ENCODE measurements at regions not wholly inside any gene's neighbourhood (a gene's known extent, or its start where the extent isn't known, plus 50 kb on each side); places are given as distances from the start of the nearest gene placed in this dataset.
"Not testable (repeated sequence)": the region's sequence is repeated elsewhere in the genome, so short reads cannot be mapped to it uniquely, and the experiment has no call there.

DNA sequence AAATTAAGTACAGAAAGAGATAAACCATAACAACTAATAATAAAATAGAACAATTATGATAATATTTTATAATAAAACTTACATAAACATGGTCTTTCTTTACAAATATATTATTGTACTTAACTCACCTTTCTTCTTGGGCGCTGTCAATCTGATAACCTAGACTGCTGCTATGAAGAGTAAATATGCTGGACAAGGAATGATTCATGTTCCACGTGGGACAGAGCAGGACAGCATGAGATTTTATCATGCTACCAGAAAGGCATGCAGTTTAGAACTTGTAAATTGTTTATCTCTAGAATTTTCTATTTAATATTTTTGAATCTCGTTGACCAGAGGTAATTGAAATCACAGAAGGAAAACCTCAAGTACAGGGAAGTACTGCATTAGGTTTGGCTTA is 210.7 kb downstream of the ANKRD30B start:
- H3K4me1 Mint-ChIP-seq: no peaks in the 10 kb centered on the region
- no peak overlapping the region for H3K4me3 Mint-ChIP-seq
- DNase-seq: no peak
- H3K36me3 Mint-ChIP-seq (ENCODE audit: low read depth): no peaks in the 10 kb centered on the region
- peaks cover 2% of the 10 kb centered on the region for H3K9me3 Mint-ChIP-seq
- H3K27ac Mint-ChIP-seq: no peak overlapping the region
- no peaks in the 10 kb centered on the region for H3K27me3 Mint-ChIP-seq
- POLR2A ChIA-PET: no interaction called here
- CTCF ChIA-PET: no interaction called here

DNA sequence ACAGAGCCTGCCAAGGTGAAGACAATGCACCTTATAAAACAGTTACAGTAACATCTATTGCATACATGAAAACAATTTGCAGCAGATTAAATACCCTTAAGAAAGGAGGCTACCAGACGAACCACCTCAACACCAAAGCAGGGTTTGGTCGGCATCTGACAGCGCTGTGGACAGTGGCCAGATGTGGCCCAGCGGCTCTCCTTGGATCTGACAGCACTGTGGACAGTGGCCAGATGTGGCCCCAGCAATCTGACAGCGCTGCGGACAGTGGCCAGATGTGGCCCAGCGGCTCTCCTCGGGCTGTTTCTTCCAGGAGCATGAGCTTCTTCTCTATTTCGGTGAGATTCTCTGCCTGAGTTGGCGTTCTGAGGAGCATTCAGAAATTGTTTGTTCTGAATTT is 211.6 kb downstream of the ANKRD30B start:
- Mint-ChIP-seq H3K4me1 (no peaks in the 10 kb centered on the region), H3K36me3 (ENCODE audit: low read depth) (no peaks in the 10 kb centered on the region), H3K27ac (no peak overlapping the region), H3K4me3 (no peak overlapping the region), H3K9me3 (peaks cover 2% of the 10 kb centered on the region), H3K27me3 (no peaks in the 10 kb centered on the region)
- CTCF ChIA-PET: no interaction called here
- POLR2A ChIA-PET: no interaction called here
- no peak for DNase-seq

DNA sequence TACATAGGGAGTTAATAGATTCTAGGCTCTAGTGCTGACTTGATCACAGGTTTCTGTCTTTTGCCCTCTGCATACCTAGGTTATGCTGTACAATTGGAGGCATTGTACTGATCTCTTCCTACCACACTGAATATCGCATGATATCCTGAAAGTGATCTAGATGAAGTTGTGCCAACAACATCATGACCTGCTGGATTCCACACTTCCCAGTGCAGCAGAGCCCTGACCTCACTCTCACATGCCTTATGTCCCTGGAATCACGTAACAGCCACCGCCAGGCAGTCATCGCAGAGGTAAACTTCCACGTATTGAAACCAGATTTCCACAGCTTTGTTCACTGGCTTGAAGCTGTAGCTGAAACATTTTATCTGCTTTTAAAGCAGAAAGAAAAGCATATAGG is 214.0 kb downstream of the ANKRD30B start:
- no peak overlapping the region for H3K4me3 Mint-ChIP-seq
- no peaks in the 10 kb centered on the region for H3K27me3 Mint-ChIP-seq
- no peak for DNase-seq
- CTCF ChIA-PET: no interaction called here
- H3K27ac Mint-ChIP-seq: no peak overlapping the region
- POLR2A ChIA-PET: no interaction called here
- no peaks in the 10 kb centered on the region for H3K36me3 Mint-ChIP-seq (ENCODE audit: low read depth)
- H3K4me1 Mint-ChIP-seq: no peaks in the 10 kb centered on the region
- peaks cover 2% of the 10 kb centered on the region for H3K9me3 Mint-ChIP-seq

DNA sequence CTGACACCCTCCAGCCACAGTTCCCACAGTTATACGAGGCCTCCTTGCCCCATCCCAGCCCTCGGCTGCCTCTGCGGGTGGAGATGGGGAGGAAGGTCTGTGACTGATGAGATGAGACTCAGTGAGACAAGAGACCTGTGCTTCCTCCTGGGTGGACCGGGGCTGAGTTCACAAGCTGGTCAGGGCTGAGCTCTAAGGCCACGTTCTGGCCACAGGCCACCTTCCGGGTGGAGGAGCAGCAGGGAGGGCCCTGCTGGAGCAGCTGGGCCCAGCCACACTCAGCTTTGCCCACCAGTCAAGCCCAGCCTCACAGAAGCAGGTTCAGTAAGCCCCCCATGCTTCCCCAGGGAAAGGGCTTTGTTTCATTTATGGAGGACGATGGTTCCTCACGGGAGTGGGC is 214.7 kb downstream of the ANKRD30B start:
- Mint-ChIP-seq H3K4me1 (no peaks in the 10 kb centered on the region), H3K27me3 (no peaks in the 10 kb centered on the region), H3K4me3 (no peak overlapping the region), H3K36me3 (ENCODE audit: low read depth) (no peaks in the 10 kb centered on the region), H3K9me3 (peaks cover 2% of the 10 kb centered on the region), H3K27ac (no peak overlapping the region)
- ChIA-PET POLR2A (no interaction called here), CTCF (no interaction called here)
- DNase-seq: no peak

DNA sequence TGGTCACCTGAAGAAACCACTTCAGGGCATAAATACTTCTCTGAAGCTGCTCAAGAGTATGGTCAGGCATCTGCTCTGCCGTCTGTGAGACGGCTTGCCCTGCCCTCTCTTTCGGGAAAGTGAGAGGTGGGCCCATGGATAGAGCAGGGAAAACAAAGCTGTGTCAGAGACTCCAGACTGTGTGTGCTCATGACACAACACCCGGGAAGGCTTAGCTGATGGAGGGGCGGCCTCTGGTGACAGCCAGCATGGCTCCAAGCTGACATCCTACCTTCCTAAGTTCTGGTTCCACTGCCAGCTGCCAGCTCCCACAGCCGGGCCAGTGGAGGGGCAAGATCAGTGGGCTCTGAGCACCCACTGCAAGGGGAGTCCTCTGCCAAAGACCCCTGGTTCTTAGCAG is 215.3 kb downstream of the ANKRD30B start:
- no peaks in the 10 kb centered on the region for H3K27me3 Mint-ChIP-seq
- ChIA-PET CTCF (no interaction called here), POLR2A (no interaction called here)
- H3K4me1 Mint-ChIP-seq: no peaks in the 10 kb centered on the region
- DNase-seq: no peak
- no peaks in the 10 kb centered on the region for H3K36me3 Mint-ChIP-seq (ENCODE audit: low read depth)
- no peak overlapping the region for H3K4me3 Mint-ChIP-seq
- no peak overlapping the region for H3K27ac Mint-ChIP-seq
- H3K9me3 Mint-ChIP-seq: peaks cover 2% of the 10 kb centered on the region

DNA sequence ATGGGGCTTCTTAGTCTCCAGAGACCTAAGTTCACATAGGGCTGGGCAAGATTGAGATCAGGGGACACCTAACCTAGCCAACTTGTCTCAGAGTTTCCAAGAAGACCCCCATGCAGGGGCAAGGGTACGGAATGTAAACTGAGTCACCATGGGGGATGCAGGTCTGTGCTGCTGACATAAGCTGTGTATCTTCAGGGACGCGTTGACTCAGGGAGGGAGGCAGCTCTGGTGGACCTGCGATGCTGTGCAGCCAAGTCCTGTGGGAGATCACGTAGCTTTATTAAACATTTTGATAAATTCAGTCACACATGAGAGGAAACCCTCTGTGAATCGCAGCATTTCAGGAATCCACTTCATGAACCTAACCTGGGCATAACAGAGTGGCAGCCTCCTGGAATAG is 216.0 kb downstream of the ANKRD30B start:
- Mint-ChIP-seq H3K4me3 (no peak overlapping the region), H3K36me3 (ENCODE audit: low read depth) (no peaks in the 10 kb centered on the region)
- CTCF ChIA-PET: no interaction called here

DNA sequence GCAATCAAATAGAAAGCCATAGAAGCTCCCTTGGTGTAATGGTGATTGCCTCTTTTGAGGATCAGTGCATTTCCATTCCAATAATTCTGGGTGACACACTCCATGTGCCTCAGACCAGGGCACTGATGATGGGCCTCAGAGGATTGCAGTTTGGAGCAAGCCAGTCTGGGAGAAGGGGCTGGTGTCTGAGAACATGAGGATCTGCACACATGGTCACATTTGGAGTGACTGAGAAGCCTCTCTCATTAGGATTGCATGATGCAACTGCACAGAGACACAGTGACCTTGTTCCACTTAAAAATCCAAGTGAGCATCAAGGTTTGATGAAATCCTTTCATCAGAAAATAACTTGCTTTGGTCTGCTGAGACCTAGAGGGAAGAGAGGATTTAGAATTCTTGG is 216.4 kb downstream of the ANKRD30B start:
- peaks cover 2% of the 10 kb centered on the region for H3K9me3 Mint-ChIP-seq
- H3K27me3 Mint-ChIP-seq: no peaks in the 10 kb centered on the region
- H3K4me1 Mint-ChIP-seq: no peaks in the 10 kb centered on the region
- no peak overlapping the region for H3K4me3 Mint-ChIP-seq
- CTCF ChIA-PET: no interaction called here
- no peak for DNase-seq
- H3K27ac Mint-ChIP-seq: no peak overlapping the region
- H3K36me3 Mint-ChIP-seq (ENCODE audit: low read depth): no peaks in the 10 kb centered on the region
- POLR2A ChIA-PET: no interaction called here

More for the DNA sequence above, 216.0 kb downstream of the ANKRD30B start:
- no peak overlapping the region for H3K27ac Mint-ChIP-seq
- no peaks in the 10 kb centered on the region for H3K27me3 Mint-ChIP-seq
- H3K9me3 Mint-ChIP-seq: peaks cover 2% of the 10 kb centered on the region
- H3K4me1 Mint-ChIP-seq: no peaks in the 10 kb centered on the region
- no peak for DNase-seq
- POLR2A ChIA-PET: no interaction called here

DNA sequence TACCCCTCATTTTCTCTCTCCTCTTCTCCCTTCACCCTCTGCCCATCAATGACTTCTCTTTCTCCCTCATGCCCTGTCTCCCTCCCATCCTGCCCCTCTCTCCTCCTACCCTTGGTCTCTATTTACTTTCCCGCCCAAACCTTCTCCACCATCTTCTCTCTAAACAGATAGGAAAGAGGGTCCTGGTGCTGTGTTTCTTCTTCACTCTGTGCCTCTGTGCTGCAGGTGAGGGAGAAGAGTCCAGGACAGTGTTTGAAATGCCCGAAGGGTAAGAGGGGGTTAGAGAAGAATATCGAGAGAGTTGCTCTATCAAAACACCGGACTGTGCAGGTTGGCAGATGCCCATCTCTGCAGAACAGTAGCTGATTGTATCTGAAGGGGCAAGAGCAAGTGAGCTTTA is 217.0 kb downstream of the ANKRD30B start:
- DNase-seq; H3K27ac Mint-ChIP-seq; H3K36me3 Mint-ChIP-seq (ENCODE audit: low read depth); H3K4me1 Mint-ChIP-seq; H3K4me3 Mint-ChIP-seq; CTCF ChIA-PET; POLR2A ChIA-PET; H3K27me3 Mint-ChIP-seq; H3K9me3 Mint-ChIP-seq: not testable (repeated sequence)

DNA sequence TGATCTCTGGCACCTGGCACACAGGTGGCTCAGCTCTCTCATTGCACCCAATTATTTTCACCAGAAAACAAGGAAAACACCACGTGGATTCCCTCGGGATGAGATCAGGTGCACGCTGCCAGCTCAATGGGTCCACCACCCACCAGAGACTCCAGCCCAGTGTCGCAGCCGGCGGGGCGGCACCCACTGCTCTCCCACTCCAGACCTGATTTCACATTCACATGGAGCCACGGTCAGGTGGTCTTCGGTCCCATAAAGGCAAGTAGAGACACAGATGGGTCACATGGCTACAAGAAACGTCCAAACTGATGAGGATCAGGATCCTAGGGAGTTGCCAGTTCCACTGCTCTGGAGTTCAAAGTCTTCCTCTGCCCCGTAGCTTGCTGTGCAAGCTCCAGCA is 217.6 kb downstream of the ANKRD30B start:
- Mint-ChIP-seq H3K9me3 (no peaks in the 10 kb centered on the region), H3K27ac (no peak overlapping the region), H3K27me3 (no peaks in the 10 kb centered on the region), H3K4me3 (no peak overlapping the region), H3K36me3 (ENCODE audit: low read depth) (no peaks in the 10 kb centered on the region), H3K4me1 (no peaks in the 10 kb centered on the region)
- ChIA-PET CTCF (no interaction called here), POLR2A (no interaction called here)
- no peak for DNase-seq

DNA sequence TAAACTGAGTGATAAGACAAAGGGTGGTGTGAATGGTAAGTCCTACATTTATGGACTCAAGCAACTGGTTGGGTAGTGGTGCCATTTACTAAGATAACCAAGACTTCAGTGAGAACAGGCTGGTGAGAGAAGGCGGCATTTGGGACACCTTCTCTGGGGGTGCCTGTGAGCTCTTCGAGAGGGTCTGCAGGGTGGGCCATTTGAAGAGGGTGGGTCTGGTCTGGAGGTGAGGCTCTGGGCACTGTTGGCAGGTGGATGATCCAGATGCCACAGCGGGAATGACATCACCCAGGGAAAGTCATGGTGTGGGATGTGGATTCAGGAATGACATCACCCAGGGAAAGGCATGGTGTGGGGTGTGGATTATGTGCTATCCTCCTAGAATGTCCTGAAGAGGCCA is 219.3 kb downstream of the ANKRD30B start:
- H3K27me3 Mint-ChIP-seq; H3K27ac Mint-ChIP-seq; CTCF ChIA-PET; DNase-seq; POLR2A ChIA-PET; H3K4me3 Mint-ChIP-seq; H3K9me3 Mint-ChIP-seq; H3K36me3 Mint-ChIP-seq (ENCODE audit: low read depth); H3K4me1 Mint-ChIP-seq: not testable (repeated sequence)

DNA sequence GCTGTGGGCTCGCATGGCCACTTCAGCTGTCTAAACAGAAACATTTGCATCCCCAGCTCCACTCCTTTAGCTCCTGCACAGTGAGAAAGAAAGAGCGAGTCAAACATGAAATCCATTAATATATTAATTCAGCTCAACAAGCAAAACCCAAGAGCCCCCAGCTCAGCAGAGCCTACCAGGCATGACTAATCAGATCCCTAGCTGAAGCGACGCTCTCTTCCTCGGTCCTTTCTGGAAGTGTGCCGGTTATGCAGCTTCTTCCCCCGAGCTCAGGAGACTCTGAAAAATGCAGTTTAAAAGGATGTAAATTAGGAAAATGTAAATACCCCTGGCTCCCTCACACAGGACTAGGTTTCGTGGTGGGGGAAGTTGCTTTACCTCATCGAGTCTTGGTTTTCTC is 221.5 kb downstream of the ANKRD30B start:
- Mint-ChIP-seq H3K36me3 (ENCODE audit: low read depth) (no peaks in the 10 kb centered on the region), H3K27ac (no peak overlapping the region), H3K4me3 (no peak overlapping the region), H3K27me3 (no peaks in the 10 kb centered on the region), H3K4me1 (no peaks in the 10 kb centered on the region), H3K9me3 (no peaks in the 10 kb centered on the region)
- ChIA-PET CTCF (no interaction called here), POLR2A (no interaction called here)
- DNase-seq: no peak

DNA sequence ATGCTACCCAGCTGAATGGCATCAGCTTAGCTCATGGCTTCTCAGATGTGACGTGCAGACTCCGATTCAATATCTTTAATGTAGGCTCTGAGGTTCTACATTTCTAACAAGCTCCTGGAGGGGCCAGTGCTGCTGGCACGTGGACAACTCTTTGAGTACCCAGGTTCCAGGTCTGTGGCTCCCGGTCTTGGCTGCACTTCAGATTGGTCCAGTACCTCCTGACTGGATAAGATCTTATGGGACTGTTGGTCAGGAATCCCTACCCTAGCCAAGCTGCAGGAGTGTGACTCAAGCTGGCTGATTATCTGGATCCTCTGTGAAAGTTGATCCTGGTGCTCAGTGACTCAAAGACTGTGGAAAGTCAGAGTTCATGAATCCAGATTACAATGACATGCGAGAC is 222.1 kb downstream of the ANKRD30B start:
- no peaks in the 10 kb centered on the region for H3K4me1 Mint-ChIP-seq
- H3K27me3 Mint-ChIP-seq: no peaks in the 10 kb centered on the region
- no peaks in the 10 kb centered on the region for H3K36me3 Mint-ChIP-seq (ENCODE audit: low read depth)
- CTCF ChIA-PET: no interaction called here
- DNase-seq: no peak
- H3K9me3 Mint-ChIP-seq: no peaks in the 10 kb centered on the region
- no peak overlapping the region for H3K27ac Mint-ChIP-seq
- H3K4me3 Mint-ChIP-seq: no peak overlapping the region
- POLR2A ChIA-PET: no interaction called here

DNA sequence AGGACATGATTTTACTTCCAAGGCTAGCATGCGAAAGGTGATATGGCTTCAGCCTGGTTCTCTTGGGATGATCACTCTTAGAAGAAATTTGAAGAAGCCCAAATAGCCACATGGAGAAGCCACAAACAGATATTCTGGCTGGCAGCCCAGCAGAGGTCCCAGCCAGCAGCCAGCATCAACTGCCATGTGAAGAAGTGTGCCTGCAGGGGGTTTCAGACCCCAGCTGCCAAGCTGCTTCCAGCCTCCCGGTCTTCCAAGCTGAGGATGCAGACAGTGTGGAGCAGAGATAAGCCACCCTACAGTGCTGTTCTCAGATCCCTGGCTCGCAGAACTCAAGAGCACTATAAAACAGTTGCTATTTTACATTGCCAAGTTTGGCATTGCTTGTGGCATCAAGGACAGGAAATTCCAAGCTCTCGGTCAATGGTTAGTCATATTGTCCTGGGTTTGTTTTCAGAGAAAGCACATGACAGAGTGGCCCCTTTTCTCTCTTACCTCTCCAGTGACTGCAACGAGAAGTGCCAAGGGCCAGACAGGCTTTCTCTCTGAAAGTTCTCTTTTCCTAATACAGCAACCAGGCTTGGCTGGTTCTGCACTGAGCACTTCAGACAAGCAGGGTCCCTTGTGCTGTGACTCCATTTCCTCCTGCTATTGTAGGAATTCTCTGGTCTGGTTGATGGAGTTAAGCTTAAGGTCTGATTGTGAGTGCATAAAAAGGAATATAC is 223.7 kb downstream of the ANKRD30B start:
- Mint-ChIP-seq H3K27me3 (no peaks in the 10 kb centered on the region), H3K36me3 (ENCODE audit: low read depth) (no peaks in the 10 kb centered on the region), H3K9me3 (no peaks in the 10 kb centered on the region), H3K4me1 (no peaks in the 10 kb centered on the region), H3K27ac (no peak overlapping the region), H3K4me3 (no peak overlapping the region)
- DNase-seq: no peak
- ChIA-PET CTCF (no interaction called here), POLR2A (no interaction called here)

DNA sequence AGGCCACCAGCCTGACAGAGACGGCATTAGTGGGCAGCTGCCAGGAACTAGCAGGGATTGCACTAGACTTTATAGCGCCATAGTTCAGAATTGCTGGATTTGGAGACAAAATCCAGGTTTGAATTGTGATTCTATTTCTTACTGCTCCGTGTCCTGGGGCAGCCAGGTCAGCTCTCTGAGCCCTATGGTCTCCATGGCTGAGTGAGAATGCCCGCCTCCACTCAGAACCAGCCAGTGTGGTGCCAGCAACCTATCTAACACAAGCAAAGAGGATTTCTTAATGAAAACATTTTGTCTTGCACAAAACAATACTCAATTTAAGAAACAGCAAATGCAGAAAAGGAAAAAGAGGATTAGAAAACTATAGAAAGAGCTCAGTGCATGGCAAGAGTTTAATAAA is 225.4 kb downstream of the ANKRD30B start:
- H3K4me3 Mint-ChIP-seq; H3K9me3 Mint-ChIP-seq; H3K27me3 Mint-ChIP-seq; DNase-seq; H3K27ac Mint-ChIP-seq; H3K36me3 Mint-ChIP-seq (ENCODE audit: low read depth); H3K4me1 Mint-ChIP-seq; CTCF ChIA-PET; POLR2A ChIA-PET: not testable (repeated sequence)

DNA sequence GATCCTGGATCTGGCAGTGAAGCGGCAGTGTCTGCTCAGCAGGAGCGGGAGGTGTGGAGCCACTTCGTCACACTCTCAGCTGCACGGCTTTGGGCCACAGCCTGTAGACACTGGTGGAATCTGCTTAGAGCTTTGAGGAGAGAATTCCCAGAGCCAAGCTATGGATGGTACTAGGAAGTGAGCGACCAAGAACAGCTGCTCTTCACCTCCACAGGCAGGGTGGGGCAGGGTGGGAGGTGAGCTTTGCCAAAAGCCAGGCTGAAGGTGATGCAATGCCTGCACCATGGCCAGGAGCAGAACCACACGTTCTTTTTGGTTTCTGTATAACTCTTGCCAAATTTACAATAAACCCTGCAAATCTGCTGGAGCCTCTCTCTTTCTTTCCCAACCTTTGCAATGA is 226.1 kb downstream of the ANKRD30B start:
- CTCF ChIA-PET: no interaction called here
- POLR2A ChIA-PET: no interaction called here
- no peak overlapping the region for H3K27ac Mint-ChIP-seq
- H3K36me3 Mint-ChIP-seq (ENCODE audit: low read depth): no peaks in the 10 kb centered on the region
- no peaks in the 10 kb centered on the region for H3K9me3 Mint-ChIP-seq
- H3K4me3 Mint-ChIP-seq: no peak overlapping the region
- DNase-seq: no peak
- H3K27me3 Mint-ChIP-seq: no peaks in the 10 kb centered on the region
- no peaks in the 10 kb centered on the region for H3K4me1 Mint-ChIP-seq

Measured in activated CD4-positive, alpha-beta T cell treated with anti-CD3 and anti-CD28 coated beads, Interleukin-2, amount 10 ng/mL, durations not matched to agents 7 days and 5 days (primary cell).